K562 (cell line): ENCODE measurements at regions not wholly inside any gene's neighbourhood (a gene's known extent, or its start where the extent isn't known, plus 50 kb on each side); places are given as distances from the start of the nearest gene placed in this dataset.

ENCODE experiments used
- BACH1 ChIP-seq: fragments of 200-800 bp; sonication (Bioruptor generic); IDR thresholded peaks from 2 replicates; pipeline ENCODE4 v1.6.1; 2016; ENCODE audit warnings: missing genetic modification characterization, missing compliant biosample characterization
- EGR1 ChIP-seq: fragments of 450-650 bp; conservative IDR thresholded peaks from 2 replicates; pipeline ENCODE4 v1.6.1; 2017; ENCODE audit warnings: mild to moderate bottlenecking
- JUND ChIP-seq, 2 experiments: IDR thresholded peaks; 2 replicates in 1 of 2; 3 replicates in 1 of 2; pipeline ENCODE4 v1.6.1; 2011; ENCODE audit warnings: borderline replicate concordance in 2 of 2, low read depth in 2 of 2, low read length in 2 of 2, improper control_type of control experiment in 1 of 2, missing biosample characterization in 1 of 2, missing genetic modification characterization in 1 of 2, missing genetic modification reagents in 1 of 2
- NR2C2 ChIP-seq, 2 experiments: fragments of 200-800 bp in 1 of 2; sonication (Bioruptor generic) in 1 of 2; sonication (generic) in 1 of 2; formaldehyde crosslinking in 1 of 2; IDR thresholded peaks; 2 replicates each; pipeline versions ENCODE4 v1.6.1 to v1.8.0; 2016 to 2022; ENCODE audit warnings: mild to moderate bottlenecking in 1 of 2, missing compliant biosample characterization in 1 of 2, missing genetic modification characterization in 1 of 2, missing genetic modification reagents in 1 of 2
- RHOXF2B ChIP-seq: fragments of 250-450 bp; sonication (Bioruptor Pico); conservative IDR thresholded peaks from 2 replicates; pipeline ENCODE4 v1.5.1; 2021
- TEAD4 ChIP-seq, 2 experiments: sonication (generic) in 1 of 2; formaldehyde crosslinking in 1 of 2; IDR thresholded peaks; 2 replicates each; pipeline versions ENCODE4 v1.6.1 to v1.8.0; 2012 to 2022; ENCODE audit warnings: borderline replicate concordance in 1 of 2, inconsistent platforms in 1 of 2, low read length in 1 of 2, mild to moderate bottlenecking in 1 of 2, missing genetic modification reagents in 1 of 2
- ZBED1 ChIP-seq: IDR thresholded peaks from 2 replicates; pipeline ENCODE4 v1.6.1; 2014
- ZBTB40 ChIP-seq, 2 experiments: fragments of 450-650 bp in 1 of 2; sonication (generic) in 1 of 2; formaldehyde crosslinking in 1 of 2; IDR thresholded peaks; 2 replicates each; pipeline versions ENCODE4 v1.7.1 to v1.9.0; 2016 to 2022; ENCODE audit warnings: inconsistent platforms in 1 of 2, mild to moderate bottlenecking in 1 of 2, missing genetic modification reagents in 1 of 2
- ZNF354B ChIP-seq: fragments of 250-450 bp; sonication (Bioruptor Pico); IDR thresholded peaks from 2 replicates; pipeline ENCODE4 v1.4.0; 2020

- TF ChIP-seq RHOXF2B (CRISPR knock-in tag) (0 out of 2 replicates have a peak, but pooled peaks have one; percentile 23), BACH1 (tag) (0 out of 2 replicates have a peak, but pooled peaks have one; percentile 22), ZBTB40 (IDR thresholded peaks at IDR 0.05) (peak; percentile 43; the same call in 1 of the 2 replicates), ZBTB40 (CRISPR knock-in tag; IDR thresholded peaks at IDR 0.05) (no peak), JUND (IDR thresholded peaks at IDR 0.05; ENCODE audit: borderline replicate concordance, low read depth, low read length) (0 out of 2 replicates have a peak, but pooled peaks have one; percentile 10), JUND (tag; IDR thresholded peaks at IDR 0.05; ENCODE audit: borderline replicate concordance, low read depth, low read length) (no peak), NR2C2 (CRISPR knock-in tag; IDR thresholded peaks at IDR 0.05) (no peak), NR2C2 (tag; IDR thresholded peaks at IDR 0.05) (peak; percentile 19; the same call in 1 of the 2 replicates), EGR1 (peak; percentile 84), TEAD4 (IDR thresholded peaks at IDR 0.05; ENCODE audit: low read length) (0 out of 2 replicates have a peak, but pooled peaks have one; percentile 17), TEAD4 (CRISPR knock-in tag; IDR thresholded peaks at IDR 0.05; ENCODE audit: borderline replicate concordance) (no peak), ZNF354B (CRISPR knock-in tag) (no peak), ZBED1 (no peak)
Observed at GRCh38 chr20:53828682-53829254, 235.1 kb upstream of the ZNF217 start (continued).
